Activated CD8-positive, alpha-beta T cell treated with anti-CD3 and anti-CD28 coated beads for 36 hours (primary cell): ENCODE measurements at regions not wholly inside any gene's neighbourhood (a gene's known extent, or its start where the extent isn't known, plus 50 kb on each side); places are given as distances from the start of the nearest gene placed in this dataset.

ENCODE experiments used
- ATAC-seq: fragments of 200-7000 bp; cut with Tn5 transposase; one replicate; pipeline ENCODE4 v1.10.0; 2021; ENCODE audit warnings: mild to moderate bottlenecking, moderate library complexity
- CTCF ChIA-PET: fragments of 350-600 bp; sonication (Branson Sonifier 250); formaldehyde crosslinking; loops from one replicate; lab custom pipeline; 2021; ENCODE audit warnings: antibody characterized with exemption; lab: Charles Lee
- POLR2A ChIA-PET: fragments of 350-600 bp; sonication (Branson Sonifier 250); formaldehyde crosslinking; loops from one replicate; lab custom pipeline; 2021; ENCODE audit warnings: antibody characterized with exemption; lab: Charles Lee
- DNase-seq: peaks from one replicate; pipeline ENCODE4 v3.0.0-alpha.2; 2020
- H3K27ac Mint-ChIP-seq: one replicate; pipeline ENCODE4 v1.8.0; 2021; ENCODE audit warnings: mild to moderate bottlenecking, mixed read lengths
- H3K27me3 Mint-ChIP-seq: one replicate; pipeline ENCODE4 v1.8.0; 2021; ENCODE audit warnings: mixed read lengths
- H3K36me3 Mint-ChIP-seq: one replicate; pipeline ENCODE4 v1.8.0; 2021; ENCODE audit warnings: low read depth, mixed read lengths
- H3K4me1 Mint-ChIP-seq: one replicate; pipeline ENCODE4 v1.8.0; 2021; ENCODE audit warnings: low read depth, mixed read lengths
- H3K4me3 Mint-ChIP-seq: one replicate; pipeline ENCODE4 v1.8.0; 2021; ENCODE audit warnings: mild to moderate bottlenecking, moderate library complexity, mixed read lengths
- H3K9me3 Mint-ChIP-seq: one replicate; pipeline ENCODE4 v1.8.0; 2021; ENCODE audit warnings: mixed read lengths
- intact Hi-C: fragments of 100-400 bp; cut with micrococcal nuclease; formaldehyde crosslinking; loops from one replicate; pipeline ENCODE4 v1.10.0; 2022
- TF ChIP-seq, protein P1 (sequence below): fragments of 200-600 bp; IDR thresholded peaks from one replicate; pipeline ENCODE4 v1.8.0; 2022; ENCODE audit warnings: antibody characterized with exemption, mild to moderate bottlenecking

- H3K4me1 Mint-ChIP-seq = no peaks in the 10 kb centered on the region
- peaks cover 3% of the 10 kb centered on the region for H3K9me3 Mint-ChIP-seq
- ChIA-PET POLR2A (no interaction called here), CTCF (interaction anchor here (0.9 to 2.2 kb wide), 15 partner anchors 10 to 582 kb away, joined by 3 to 33 read pairs (median 4); no protein-coding TSS in a partner anchor)
- H3K36me3 Mint-ChIP-seq = no peaks in the 10 kb centered on the region
- ATAC-seq = no peak
- intact Hi-C loops = loop anchor here (5.0 kb wide), 1 partner anchor 216 kb away; no protein-coding TSS in a partner anchor
- TF ChIP-seq, protein P1, sequence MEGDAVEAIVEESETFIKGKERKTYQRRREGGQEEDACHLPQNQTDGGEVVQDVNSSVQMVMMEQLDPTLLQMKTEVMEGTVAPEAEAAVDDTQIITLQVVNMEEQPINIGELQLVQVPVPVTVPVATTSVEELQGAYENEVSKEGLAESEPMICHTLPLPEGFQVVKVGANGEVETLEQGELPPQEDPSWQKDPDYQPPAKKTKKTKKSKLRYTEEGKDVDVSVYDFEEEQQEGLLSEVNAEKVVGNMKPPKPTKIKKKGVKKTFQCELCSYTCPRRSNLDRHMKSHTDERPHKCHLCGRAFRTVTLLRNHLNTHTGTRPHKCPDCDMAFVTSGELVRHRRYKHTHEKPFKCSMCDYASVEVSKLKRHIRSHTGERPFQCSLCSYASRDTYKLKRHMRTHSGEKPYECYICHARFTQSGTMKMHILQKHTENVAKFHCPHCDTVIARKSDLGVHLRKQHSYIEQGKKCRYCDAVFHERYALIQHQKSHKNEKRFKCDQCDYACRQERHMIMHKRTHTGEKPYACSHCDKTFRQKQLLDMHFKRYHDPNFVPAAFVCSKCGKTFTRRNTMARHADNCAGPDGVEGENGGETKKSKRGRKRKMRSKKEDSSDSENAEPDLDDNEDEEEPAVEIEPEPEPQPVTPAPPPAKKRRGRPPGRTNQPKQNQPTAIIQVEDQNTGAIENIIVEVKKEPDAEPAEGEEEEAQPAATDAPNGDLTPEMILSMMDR = no peak
- peaks cover 15% of the 10 kb centered on the region for H3K27me3 Mint-ChIP-seq
- no peak for DNase-seq
- H3K4me3 Mint-ChIP-seq = no peak overlapping the region
- H3K27ac Mint-ChIP-seq = no peak overlapping the region
Observed at GRCh38 chr19:33998302-33998701, 174.0 kb upstream of the LSM14A start.

GRCh38 chr19:33998739-33999345 lies 173.5 kb upstream of the LSM14A start:
- no peak overlapping the region for H3K27ac Mint-ChIP-seq
- ATAC-seq = no peak
- H3K4me3 Mint-ChIP-seq = no peak overlapping the region
- TF ChIP-seq, protein P1 = peak; percentile 34
- ChIA-PET CTCF (interaction anchor here (0.9 to 2.2 kb wide), 12 partner anchors 11 to 224 kb away, joined by 3 to 33 read pairs (median 4); no protein-coding TSS in a partner anchor), POLR2A (no interaction called here)
- no peaks in the 10 kb centered on the region for H3K9me3 Mint-ChIP-seq
- intact Hi-C loops = loop anchor here (5.0 kb wide), 1 partner anchor 217 kb away; no protein-coding TSS in a partner anchor
- H3K27me3 Mint-ChIP-seq = peaks cover 15% of the 10 kb centered on the region
- H3K4me1 Mint-ChIP-seq = no peaks in the 10 kb centered on the region
- no peaks in the 10 kb centered on the region for H3K36me3 Mint-ChIP-seq
- no peak for DNase-seq

DNA sequence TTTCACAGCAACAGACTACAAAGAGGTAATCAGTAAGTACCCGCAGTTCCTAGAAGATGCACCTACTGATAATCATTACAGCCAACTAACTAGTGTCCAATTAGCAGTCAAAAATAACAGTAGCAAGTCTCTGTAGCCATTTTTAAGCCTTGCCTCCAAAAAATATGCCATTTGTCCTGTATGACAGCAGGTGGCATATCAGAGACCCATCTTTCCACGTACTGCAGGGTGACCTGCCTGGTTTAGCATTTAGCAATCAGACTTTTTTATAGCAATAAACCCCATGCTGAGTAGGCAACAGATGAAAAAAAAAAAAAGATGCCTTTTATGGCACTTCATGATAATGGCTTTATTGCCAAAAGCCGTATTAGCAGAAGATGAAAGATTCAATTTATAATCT lies 155.3 kb upstream of the LSM14A start:
- Mint-ChIP-seq H3K9me3 (no peaks in the 10 kb centered on the region), H3K27ac (no peak overlapping the region), H3K27me3 (peaks cover 23% of the 10 kb centered on the region), H3K4me1 (no peaks in the 10 kb centered on the region), H3K4me3 (no peak overlapping the region), H3K36me3 (no peaks in the 10 kb centered on the region)
- DNase-seq = no peak
- intact Hi-C loops = no loop called here
- ATAC-seq = no peak
- ChIA-PET POLR2A (no interaction called here), CTCF (no interaction called here)
- TF ChIP-seq, protein P1 = no peak

DNA sequence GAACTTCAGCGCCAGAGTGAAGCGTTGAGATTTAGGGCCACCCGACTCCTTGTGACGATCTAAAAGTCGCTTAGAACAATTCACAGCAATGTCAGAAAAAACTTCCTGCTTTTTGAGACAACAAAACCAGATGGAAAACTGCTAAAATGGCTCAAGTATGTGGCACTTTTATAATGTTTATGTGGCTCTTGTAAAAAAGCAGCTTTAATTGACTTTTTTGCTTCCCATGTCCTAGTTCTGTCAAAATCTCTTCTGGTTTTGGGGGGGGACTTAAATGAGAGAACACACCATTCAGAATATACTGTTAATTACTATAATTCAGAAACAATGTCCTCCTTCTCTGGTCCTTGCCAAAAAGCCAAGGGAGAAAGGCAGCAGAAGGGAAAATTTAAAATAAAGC lies 154.7 kb upstream of the LSM14A start:
- Mint-ChIP-seq H3K4me1 (no peaks in the 10 kb centered on the region), H3K27me3 (peaks cover 21% of the 10 kb centered on the region), H3K27ac (no peak overlapping the region), H3K9me3 (peaks cover under 1% of the 10 kb centered on the region), H3K36me3 (no peaks in the 10 kb centered on the region), H3K4me3 (no peak overlapping the region)
- ATAC-seq (no peak), DNase-seq (no peak)
- POLR2A ChIA-PET = no interaction called here
- intact Hi-C loops = no loop called here
- CTCF ChIA-PET = no interaction called here
- TF ChIP-seq, protein P1 = no peak

GRCh38 chr19:34018546-34018945 lies 153.8 kb upstream of the LSM14A start:
- ATAC-seq = no peak
- Mint-ChIP-seq H3K27ac (no peak overlapping the region), H3K9me3 (peaks cover 9% of the 10 kb centered on the region), H3K27me3 (peaks cover 19% of the 10 kb centered on the region), H3K4me3 (no peak overlapping the region), H3K36me3 (no peaks in the 10 kb centered on the region), H3K4me1 (no peaks in the 10 kb centered on the region)
- POLR2A ChIA-PET = no interaction called here
- no peak for DNase-seq
- CTCF ChIA-PET = no interaction called here
- TF ChIP-seq, protein P1 = no peak
- intact Hi-C loops = no loop called here
